Breast epithelium (tissue), 4 donors: ENCODE measurements at regions not wholly inside any gene's neighbourhood (a gene's known extent, or its start where the extent isn't known, plus 50 kb on each side); places are given as distances from the start of the nearest gene placed in this dataset.
"Not testable (repeated sequence)": the region's sequence is repeated elsewhere in the genome, so short reads cannot be mapped to it uniquely, and the experiment has no call there.

Experiments used
- DNase-seq, 2 donors: peaks; one replicate each; pipeline ENCODE4 v3.0.0-alpha.2; 2019; ENCODE audit warnings: low spot score in 2 of 2
- H3K27ac ChIP-seq, 2 donors: fragments of 200-600 bp; sonication (generic) in 1 of 2; one replicate each; pipeline ENCODE4 v1.5.1; 2016 to 2019; ENCODE audit warnings: mild to moderate bottlenecking in 1 of 2
- H3K27me3 ChIP-seq, 2 donors: fragments of 200-600 bp; sonication (generic) in 1 of 2; one replicate each; pipeline versions ENCODE4 v1.5.1 to v1.6.0; 2017 to 2019; ENCODE audit warnings: control low read depth in 1 of 2, mild to moderate bottlenecking in 1 of 2
- H3K36me3 ChIP-seq: fragments of 200-600 bp; one replicate; pipeline ENCODE4 v1.5.1; 2019
- H3K4me1 ChIP-seq, 2 donors: fragments of 200-600 bp; sonication (generic); one replicate each; pipeline ENCODE4 v1.5.1; 2016 to 2019; ENCODE audit warnings: control low read depth in 1 of 2
- H3K4me3 ChIP-seq, 3 donors: fragments of 200-600 bp; sonication (generic); 1 replicate in 2 of 3; 2 replicates in 1 of 3; pipeline ENCODE4 v1.5.1; 2016 to 2019; ENCODE audit warnings: mild to moderate bottlenecking in 3 of 3, moderate library complexity in 2 of 3
- H3K9me3 ChIP-seq, 2 donors: fragments of 200-600 bp; sonication (generic) in 1 of 2; one replicate each; pipeline ENCODE4 v1.5.1; 2016 to 2019; ENCODE audit warnings: control low read depth in 1 of 2
- POLR2A ChIP-seq: fragments of 450-650 bp; IDR thresholded peaks from one replicate; pipeline ENCODE4 v1.6.1; 2016; ENCODE audit warnings: antibody characterized with exemption, mild to moderate bottlenecking, moderate library complexity
- POLR2AphosphoS5 ChIP-seq, 3 donors: sonication (generic); formaldehyde crosslinking; IDR thresholded peaks; one replicate each; pipeline ENCODE4 v1.6.1; 2017; ENCODE audit warnings: antibody characterized with exemption in 3 of 3
- intact Hi-C: fragments of 100-400 bp; cut with DNase I; formaldehyde crosslinking; loops from one replicate; pipeline ENCODE4 v1.15.1; 2023; ENCODE audit warnings: low total_unique reads
- TF ChIP-seq, protein P1 (sequence below), 3 donors: fragments of 450-650 bp; IDR thresholded peaks; one replicate each; pipeline ENCODE4 v1.5.1; 2016 to 2017; ENCODE audit warnings: antibody characterized with exemption in 3 of 3, mild to moderate bottlenecking in 3 of 3, moderate library complexity in 3 of 3

GRCh38 chr5:167378894-167379723 is 912.3 kb upstream of the WWC1 start:
- DNase-seq = no peak
- Histone ChIP-seq H3K27ac (no peak overlapping the region), H3K4me1 (no peaks in the 10 kb centered on the region), H3K27me3 (no peaks in the 10 kb centered on the region), H3K36me3 (no peaks in the 10 kb centered on the region), H3K9me3 (no peaks in the 10 kb centered on the region), H3K4me3 (no peak overlapping the region)
- intact Hi-C loops = no loop called here
- TF ChIP-seq POLR2A (no peak), POLR2AphosphoS5 (IDR thresholded peaks at IDR 0.05) (no peak)
- TF ChIP-seq, protein P1, sequence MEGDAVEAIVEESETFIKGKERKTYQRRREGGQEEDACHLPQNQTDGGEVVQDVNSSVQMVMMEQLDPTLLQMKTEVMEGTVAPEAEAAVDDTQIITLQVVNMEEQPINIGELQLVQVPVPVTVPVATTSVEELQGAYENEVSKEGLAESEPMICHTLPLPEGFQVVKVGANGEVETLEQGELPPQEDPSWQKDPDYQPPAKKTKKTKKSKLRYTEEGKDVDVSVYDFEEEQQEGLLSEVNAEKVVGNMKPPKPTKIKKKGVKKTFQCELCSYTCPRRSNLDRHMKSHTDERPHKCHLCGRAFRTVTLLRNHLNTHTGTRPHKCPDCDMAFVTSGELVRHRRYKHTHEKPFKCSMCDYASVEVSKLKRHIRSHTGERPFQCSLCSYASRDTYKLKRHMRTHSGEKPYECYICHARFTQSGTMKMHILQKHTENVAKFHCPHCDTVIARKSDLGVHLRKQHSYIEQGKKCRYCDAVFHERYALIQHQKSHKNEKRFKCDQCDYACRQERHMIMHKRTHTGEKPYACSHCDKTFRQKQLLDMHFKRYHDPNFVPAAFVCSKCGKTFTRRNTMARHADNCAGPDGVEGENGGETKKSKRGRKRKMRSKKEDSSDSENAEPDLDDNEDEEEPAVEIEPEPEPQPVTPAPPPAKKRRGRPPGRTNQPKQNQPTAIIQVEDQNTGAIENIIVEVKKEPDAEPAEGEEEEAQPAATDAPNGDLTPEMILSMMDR (IDR thresholded peaks at IDR 0.05) = no peak

GRCh38 chr5:167381457-167381856 is 910.0 kb upstream of the WWC1 start:
- TF ChIP-seq, protein P1 (IDR thresholded peaks at IDR 0.05) = no peak
- TF ChIP-seq POLR2A (no peak), POLR2AphosphoS5 (IDR thresholded peaks at IDR 0.05) (no peak)
- Histone ChIP-seq H3K27ac (no peak overlapping the region), H3K4me1 (no peaks in the 10 kb centered on the region), H3K27me3 (no peaks in the 10 kb centered on the region), H3K4me3 (no peak overlapping the region), H3K36me3 (no peaks in the 10 kb centered on the region), H3K9me3 (no peaks in the 10 kb centered on the region)
- intact Hi-C loops = no loop called here
- DNase-seq = no peak

GRCh38 chr5:167389537-167389936 is 901.9 kb upstream of the WWC1 start:
- intact Hi-C loops = no loop called here
- TF ChIP-seq POLR2A (no peak), POLR2AphosphoS5 (IDR thresholded peaks at IDR 0.05) (no peak)
- TF ChIP-seq, protein P1 (IDR thresholded peaks at IDR 0.05) = no peak
- no peak for DNase-seq
- Histone ChIP-seq H3K4me1 (no peaks in the 10 kb centered on the region), H3K36me3 (no peaks in the 10 kb centered on the region), H3K9me3 (no peaks in the 10 kb centered on the region), H3K4me3 (no peak overlapping the region), H3K27ac (no peak overlapping the region), H3K27me3 (no peaks in the 10 kb centered on the region)

DNA sequence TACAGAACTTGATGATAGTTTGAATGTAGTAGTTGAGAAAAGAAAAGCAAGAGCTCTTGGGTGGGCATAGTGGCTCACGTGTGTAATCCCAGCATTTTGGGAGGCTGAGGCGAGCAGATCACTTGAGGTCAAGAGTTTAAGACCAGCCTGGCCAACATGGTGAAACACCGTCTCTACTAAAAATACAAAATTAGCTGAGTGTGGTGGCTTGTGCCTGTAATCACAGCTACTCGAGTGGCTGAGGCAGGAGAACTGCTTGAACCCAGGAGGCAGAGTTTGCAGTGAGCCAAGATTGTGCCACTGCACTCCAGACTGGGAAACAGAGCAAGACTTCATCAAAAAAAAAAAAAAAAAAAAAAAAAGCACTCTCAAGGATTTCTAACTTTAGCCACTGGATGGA is 900.2 kb upstream of the WWC1 start:
- H3K4me3 ChIP-seq, H3K9me3 ChIP-seq, H3K4me1 ChIP-seq, H3K27me3 ChIP-seq, intact Hi-C loops, DNase-seq, H3K36me3 ChIP-seq, H3K27ac ChIP-seq: not testable (repeated sequence)

GRCh38 chr5:167392240-167392639 is 899.2 kb upstream of the WWC1 start:
- intact Hi-C loops = no loop called here
- DNase-seq = no peak
- TF ChIP-seq POLR2A (no peak), POLR2AphosphoS5 (IDR thresholded peaks at IDR 0.05) (no peak)
- TF ChIP-seq, protein P1 (IDR thresholded peaks at IDR 0.05) = no peak
- Histone ChIP-seq H3K27ac (no peak overlapping the region), H3K4me3 (no peak overlapping the region), H3K36me3 (no peaks in the 10 kb centered on the region), H3K9me3 (no peaks in the 10 kb centered on the region), H3K27me3 (no peaks in the 10 kb centered on the region), H3K4me1 (no peaks in the 10 kb centered on the region)
